SH-SY5Y (cell line): ENCODE measurements at regions not wholly inside any gene's neighbourhood (a gene's known extent, or its start where the extent isn't known, plus 50 kb on each side); places are given as distances from the start of the nearest gene placed in this dataset.

ENCODE experiments used
- GATA2 ChIP-seq: IDR thresholded peaks from 2 replicates; pipeline ENCODE4 v1.6.1; 2011; ENCODE audit warnings: mild to moderate bottlenecking, low read depth, low read length
- GATA3 ChIP-seq: IDR thresholded peaks from 2 replicates; pipeline ENCODE4 v1.6.1; 2011; ENCODE audit warnings: low read depth, mild to moderate bottlenecking, low read length, moderate library complexity

DNA sequence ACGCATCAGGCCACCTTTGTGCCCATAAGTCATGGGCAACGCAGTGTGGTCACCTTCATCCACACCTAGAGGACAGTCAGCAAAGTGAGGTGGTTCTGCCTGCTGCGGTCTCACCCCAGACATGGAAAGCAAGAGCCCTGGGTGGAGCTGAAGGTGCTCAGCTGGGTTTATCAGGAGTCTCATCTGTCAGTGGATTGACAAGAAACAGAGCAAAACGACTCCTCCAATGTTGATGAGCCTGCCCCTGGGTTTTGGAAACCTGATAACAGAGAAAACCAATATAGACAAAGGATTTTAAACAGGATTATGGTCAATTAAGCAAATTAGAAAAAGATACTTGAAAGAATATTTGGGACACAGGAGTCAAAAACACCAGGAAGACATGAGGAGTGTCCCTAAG lies 229.3 kb upstream of the PRSS58 start:
- no peak for TF ChIP-seq GATA2
- TF ChIP-seq GATA3: no peak

DNA sequence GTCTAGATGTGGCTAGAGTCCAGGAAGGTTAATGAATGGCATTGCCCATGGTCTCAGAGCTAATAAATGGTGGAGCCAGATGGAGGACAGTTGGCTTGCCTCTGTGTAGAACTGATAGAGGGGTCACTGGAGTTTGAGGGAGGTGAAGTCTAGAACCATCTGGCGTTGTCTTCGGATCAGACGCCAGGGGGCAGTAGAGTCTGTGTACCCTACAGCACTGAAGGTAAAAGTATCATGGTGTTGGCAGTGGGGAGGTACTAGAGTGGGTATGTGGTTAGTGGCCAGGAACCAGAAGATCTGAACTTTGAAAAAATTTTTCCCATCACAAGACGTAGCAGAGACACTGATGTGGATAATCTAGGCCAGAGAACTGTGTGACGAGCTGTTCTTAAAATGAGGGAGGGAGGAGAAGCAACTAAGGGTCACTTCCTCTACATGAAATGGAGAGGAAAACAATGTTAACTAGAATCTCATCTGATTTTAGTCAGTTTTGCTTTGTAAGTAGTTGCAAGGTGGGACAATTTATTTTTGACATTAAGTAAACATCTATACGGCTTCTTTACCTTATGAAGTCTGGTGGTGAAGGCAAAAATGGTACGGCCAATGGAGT lies 227.9 kb upstream of the PRSS58 start:
- TF ChIP-seq GATA2 (no peak), GATA3 (no peak)

DNA sequence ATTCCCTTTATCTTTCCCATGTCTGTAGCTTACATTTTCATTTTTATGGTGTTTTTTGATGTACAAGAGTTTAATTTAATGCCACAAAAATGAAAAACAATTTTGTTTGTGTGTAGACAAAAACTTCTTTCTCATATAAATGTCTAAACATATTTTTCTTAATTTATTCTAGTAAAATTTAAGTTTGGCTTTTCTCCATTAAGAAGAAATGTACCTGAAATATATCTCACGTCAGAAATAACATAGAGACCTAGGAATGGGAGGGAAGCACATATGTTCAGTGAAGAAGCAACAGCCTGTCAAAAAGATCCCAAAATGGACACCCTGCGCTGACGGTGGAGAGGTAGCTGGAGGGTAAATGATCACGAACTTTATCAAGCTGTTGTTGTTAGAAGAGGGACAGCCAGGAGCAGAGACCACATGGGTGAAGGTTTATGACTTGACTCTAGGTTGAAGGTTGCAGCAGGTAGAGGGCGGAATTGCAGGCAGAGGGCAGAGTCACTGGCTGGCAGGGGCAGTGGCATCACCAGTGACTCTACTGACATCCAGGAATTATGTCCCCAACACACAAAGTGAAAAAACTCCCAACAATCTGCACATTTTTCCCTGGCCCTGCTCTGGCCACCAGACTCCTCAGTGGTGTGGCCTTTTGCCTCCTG lies 225.9 kb upstream of the PRSS58 start:
- TF ChIP-seq GATA2 (no peak), GATA3 (no peak)

DNA sequence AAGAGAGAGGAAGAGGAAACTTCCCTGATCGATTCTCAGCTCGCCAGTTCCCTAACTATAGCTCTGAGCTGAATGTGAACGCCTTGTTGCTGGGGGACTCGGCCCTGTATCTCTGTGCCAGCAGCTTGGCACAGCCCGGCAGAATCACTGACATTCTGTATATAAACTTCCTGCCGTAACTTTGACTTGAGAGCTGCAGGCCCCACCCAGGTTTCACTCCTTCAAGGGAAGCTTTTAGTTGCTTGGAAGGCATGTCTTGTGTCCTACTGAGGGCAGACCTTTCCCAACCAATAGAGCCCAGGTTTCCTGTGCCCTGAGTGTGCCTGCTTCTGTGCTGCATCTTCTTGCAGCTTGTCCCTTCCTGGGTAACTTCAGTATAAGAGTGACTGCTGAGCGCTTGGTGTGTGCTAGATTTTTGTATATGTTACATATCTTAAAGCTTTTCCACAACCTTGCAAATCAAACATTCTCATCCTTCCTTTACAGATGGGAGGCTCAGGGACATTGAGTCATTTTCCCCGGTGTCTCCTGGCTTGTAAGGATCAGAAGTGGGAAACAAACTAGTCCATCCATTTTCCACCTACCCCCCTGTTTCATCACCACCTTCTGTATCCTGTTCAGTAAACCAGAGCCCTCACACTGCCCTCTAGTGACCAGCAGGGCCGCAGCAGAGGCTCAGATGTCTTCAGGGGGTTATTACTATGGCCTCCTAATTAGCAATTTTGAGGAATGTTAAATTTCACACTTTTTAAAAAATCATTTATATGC lies 225.2 kb upstream of the PRSS58 start:
- TF ChIP-seq GATA2 (no peak), GATA3 (no peak)

DNA sequence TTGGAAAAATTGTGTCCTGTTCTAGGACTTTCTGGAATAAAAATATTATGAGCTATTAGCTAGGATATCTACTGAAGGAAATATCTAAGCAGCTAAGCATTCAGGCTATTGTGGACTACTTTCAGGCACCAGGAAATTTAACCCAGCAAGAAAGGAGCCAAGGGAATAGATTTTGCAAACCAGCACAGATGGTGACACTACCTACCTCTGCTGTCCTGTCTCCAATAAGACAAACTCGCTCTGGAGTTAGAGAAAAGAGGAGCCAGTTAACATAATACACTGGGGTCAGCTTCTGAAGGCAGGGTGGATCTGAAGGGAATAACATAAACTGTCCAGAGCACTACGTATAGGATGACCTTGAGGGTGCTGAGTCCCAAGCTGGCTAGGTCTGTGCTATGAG lies 223.7 kb upstream of the PRSS58 start:
- TF ChIP-seq GATA2: no peak
- TF ChIP-seq GATA3: no peak

DNA sequence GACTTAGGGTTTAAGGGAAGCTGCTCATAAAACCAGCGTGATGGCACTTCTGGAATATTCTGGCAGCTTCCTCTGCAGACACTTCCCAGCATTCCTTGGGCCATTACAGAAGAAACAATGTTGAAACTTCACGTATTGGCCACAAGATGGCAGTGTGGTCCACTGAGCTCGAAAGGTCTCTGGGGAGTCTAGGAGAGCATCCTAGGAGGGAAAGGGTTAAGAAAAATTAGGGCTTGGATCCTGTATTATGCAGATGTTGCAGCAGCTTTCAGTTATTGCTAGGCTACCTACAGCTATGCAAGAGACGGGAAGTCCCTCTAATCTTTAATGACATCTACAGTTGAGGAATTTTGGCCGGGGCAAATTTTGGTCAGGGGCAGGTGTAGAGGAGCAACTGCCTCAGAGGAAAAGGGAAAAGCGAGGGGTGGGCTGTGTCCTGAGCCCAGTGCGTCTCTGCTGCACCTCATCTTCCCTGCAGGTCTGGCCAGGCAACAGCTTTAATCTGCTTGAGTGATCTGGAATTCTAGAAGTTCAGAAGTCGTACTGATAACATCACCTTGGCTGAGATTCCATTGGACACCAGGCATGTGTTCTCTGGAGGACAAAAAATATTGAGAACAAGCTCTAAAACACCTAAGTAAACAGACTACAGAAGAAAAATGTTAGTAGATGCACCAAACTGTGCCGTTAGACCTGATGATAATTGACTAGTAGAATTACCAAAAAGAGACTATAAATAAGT lies 220.8 kb upstream of the PRSS58 start:
- TF ChIP-seq GATA3 (no peak), GATA2 (no peak)

DNA sequence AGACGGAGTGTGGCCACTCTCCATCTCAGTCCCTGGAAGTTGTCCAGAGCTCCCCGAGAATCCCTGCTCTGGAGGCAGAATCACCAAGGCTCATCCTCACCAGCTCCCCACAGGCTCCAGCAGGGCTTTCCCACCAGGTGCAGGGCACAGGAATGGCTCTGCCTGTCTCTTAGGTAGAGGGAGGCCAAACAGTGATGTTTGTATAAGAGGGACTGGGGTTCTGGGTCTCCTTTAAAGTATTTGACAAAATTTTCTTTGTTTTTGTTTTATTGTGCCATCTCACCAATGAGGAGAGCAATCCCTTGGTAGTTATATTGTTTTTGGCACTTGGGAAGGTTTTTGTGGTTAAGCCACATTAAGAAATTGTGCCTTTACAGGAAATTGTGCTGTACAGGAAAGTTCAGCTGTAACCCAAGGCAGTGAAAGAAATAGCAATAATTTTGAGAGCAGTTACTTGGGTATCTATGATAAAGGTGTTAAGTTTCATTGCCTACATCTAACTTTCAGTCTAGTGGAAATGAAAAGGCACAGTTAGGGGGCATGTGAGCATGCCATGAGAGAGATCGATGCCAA lies 219.3 kb upstream of the PRSS58 start:
- TF ChIP-seq GATA2 (no peak), GATA3 (no peak)

DNA sequence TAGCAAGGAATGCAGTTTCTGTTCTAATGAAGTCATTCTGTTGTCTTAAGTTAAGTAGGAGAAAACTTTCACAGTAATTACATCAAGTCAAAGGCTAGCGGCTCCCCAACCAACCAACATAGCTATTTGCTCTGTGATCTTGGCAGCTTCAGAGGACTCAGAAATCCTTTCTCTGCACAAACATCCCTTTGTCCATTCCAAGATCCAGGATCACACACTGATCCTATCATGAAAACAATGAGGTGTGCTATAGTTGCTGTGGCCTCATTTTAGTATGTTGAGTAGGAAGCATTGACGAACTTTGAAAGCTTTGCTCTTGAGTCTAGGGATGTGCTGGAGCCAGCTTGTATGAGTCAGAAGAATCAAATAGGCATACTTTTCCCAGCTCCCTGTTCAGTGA lies 218.2 kb upstream of the PRSS58 start:
- TF ChIP-seq GATA2: no peak
- no peak for TF ChIP-seq GATA3

DNA sequence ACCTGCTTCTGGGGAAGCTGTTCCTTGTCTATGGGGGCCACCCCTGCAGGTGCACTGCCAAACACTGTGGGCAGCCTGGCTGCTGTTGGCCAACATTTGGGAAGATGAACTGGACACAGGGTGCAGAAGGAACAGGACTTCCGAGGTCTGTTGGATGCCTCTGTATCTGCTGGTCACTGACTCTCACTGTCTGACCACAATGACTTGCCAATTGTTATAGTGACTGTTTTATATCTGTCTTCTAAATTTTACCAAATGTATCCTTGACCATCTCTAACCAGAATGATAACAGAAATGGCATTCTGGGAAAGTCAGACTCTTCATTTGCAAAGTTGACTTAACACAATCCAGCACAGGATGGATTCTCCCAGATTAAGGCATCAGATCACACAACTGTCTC lies 214.0 kb upstream of the PRSS58 start:
- TF ChIP-seq GATA3 (no peak), GATA2 (no peak)

DNA sequence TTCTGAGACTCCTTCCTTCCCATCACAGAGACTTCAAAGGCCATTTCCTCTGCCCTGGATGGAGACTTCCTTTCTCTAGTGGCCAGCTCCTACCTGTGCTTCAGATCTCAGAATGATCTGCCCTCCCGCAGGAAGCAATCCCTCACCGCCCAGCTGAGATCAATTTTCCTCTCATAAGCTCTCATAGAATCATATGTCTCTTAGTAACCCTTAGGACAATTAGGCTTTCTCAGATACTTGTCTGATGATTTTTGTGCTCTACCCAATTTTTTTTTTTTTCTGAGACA lies 212.6 kb upstream of the PRSS58 start:
- TF ChIP-seq GATA3: no peak
- no peak for TF ChIP-seq GATA2

DNA sequence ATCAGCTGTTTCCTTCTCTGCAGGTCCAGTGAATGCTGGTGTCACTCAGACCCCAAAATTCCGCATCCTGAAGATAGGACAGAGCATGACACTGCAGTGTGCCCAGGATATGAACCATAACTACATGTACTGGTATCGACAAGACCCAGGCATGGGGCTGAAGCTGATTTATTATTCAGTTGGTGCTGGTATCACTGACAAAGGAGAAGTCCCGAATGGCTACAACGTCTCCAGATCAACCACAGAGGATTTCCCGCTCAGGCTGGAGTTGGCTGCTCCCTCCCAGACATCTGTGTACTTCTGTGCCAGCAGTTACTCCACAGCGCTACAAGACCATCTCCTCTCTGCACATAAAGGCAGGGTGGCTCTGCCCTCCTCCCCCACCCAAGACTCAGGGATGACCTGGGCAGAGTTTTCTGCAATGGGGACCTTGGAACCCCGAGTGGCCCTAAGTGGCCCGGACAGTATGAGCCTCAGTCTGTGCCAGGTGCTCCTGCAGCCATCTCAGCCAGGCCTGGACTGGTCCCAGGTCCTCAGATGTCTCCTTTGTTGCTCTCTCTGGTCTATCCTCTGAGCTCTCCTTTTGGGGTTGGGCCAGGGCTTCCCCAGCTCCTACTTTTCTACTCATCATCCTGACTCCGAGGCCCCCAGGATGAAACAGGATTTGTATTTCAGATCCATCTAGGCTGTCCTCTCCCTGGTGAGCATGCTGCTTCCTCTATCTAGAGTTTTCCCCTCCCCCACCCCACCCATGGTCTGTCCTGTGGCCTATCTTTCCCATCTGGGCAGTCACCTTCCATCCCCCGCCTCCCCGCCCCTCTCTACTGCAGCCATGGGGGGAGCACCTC lies 212.1 kb upstream of the PRSS58 start:
- TF ChIP-seq GATA3: no peak
- TF ChIP-seq GATA2: no peak

DNA sequence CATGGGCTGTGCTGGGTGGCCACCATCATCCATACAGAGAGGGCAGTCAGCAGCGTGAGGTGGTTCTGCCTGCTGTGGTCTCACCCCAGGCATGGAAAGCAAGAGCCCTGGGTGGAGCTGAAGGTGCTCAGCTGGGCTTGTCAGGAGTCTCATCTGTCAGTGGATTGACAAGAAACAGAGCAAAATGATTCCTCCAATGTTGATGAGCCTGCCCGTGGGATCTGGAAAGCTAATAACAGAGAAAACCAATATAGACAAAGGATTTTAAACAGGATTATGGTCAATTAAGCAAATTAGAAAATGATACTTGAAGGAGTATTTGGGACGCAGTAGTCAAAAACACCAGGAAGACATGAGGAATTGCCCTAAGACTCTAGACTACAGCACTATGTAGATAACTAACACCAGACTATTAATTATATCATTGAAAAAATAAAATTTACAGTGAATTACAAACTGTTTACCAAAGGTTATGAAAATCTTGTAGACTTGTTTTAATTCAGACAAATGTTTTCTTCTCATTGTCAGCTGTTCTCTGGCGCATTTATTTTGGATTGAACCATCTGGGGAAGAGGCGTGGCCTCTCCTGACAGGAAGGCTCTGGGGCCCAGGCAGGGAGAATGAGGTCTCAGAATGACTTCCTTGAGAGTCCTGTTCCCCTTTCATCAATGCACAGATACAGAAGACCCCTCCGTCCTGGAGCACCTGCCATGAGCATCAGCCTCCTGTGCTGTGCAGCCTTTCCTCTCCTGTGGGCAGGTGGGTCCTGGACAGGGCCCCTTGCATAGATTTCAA lies 211.2 kb upstream of the PRSS58 start:
- TF ChIP-seq GATA2 (no peak), GATA3 (no peak)
